Tibial nerve (tissue), 4 donors: ENCODE measurements at regions not wholly inside any gene's neighbourhood (a gene's known extent, or its start where the extent isn't known, plus 50 kb on each side); places are given as distances from the start of the nearest gene placed in this dataset.

Experiments
- CTCF ChIP-seq, 5 experiments: fragments of 200-600 bp in 3 of 5; fragments of 450-650 bp in 2 of 5; sonication (generic) in 3 of 5; IDR thresholded peaks; one replicate each; pipeline ENCODE4 v1.5.1; 2016 to 2019; ENCODE audit warnings: antibody characterized with exemption in 5 of 5, mild to moderate bottlenecking in 3 of 5, moderate library complexity in 2 of 5
- EP300 ChIP-seq, 2 donors: sonication (generic); formaldehyde crosslinking; IDR thresholded peaks; one replicate each; pipeline ENCODE4 v1.6.1; 2017; ENCODE audit warnings: antibody characterized with exemption in 2 of 2, mild to moderate bottlenecking in 1 of 2

GRCh38 chr10:4094751-4095150 lies 309.7 kb upstream of the KLF6 start:
- TF ChIP-seq CTCF (IDR thresholded peaks at IDR 0.05) (no peak), EP300 (IDR thresholded peaks at IDR 0.05) (no peak)
